Hematopoietic multipotent progenitor cell treated with erythropoietin and hydrocortisone succinate and interleukin-3 and kit ligand, for 8 days (in vitro differentiated cells): ENCODE measurements at regions not wholly inside any gene's neighbourhood (a gene's known extent, or its start where the extent isn't known, plus 50 kb on each side); places are given as distances from the start of the nearest gene placed in this dataset.
A peak's percentile ranks its signal among the peaks of the same experiment; 100 is the strongest.

Experiments
- DNase-seq: peaks from one replicate; pipeline ENCODE4 v3.0.0-alpha.2; 2015

- no peak for DNase-seq
Observed at GRCh38 chr17:73819440-73820395, 175.5 kb upstream of the SDK2 start.

- peak; percentile 10 for DNase-seq
Observed at GRCh38 chr17:73820686-73821448, 176.6 kb upstream of the SDK2 start.

- no peak for DNase-seq
Observed at GRCh38 chr17:73821665-73822064, 177.4 kb upstream of the SDK2 start.

- no peak for DNase-seq
Observed at GRCh38 chr17:73822371-73822770, 178.1 kb upstream of the SDK2 start.

- no peak for DNase-seq
Observed at GRCh38 chr17:73823684-73824083, 179.4 kb upstream of the SDK2 start.

- DNase-seq, result no peak
Observed at GRCh38 chr17:73824321-73824720, 180.1 kb upstream of the SDK2 start.

- no peak for DNase-seq
Observed at GRCh38 chr17:73826181-73826871, 182.1 kb upstream of the SDK2 start.

GRCh38 chr17:73826872-73827228 is 182.6 kb upstream of the SDK2 start:
- no peak for DNase-seq

GRCh38 chr17:73827627-73828291 is 183.5 kb upstream of the SDK2 start:
- no peak for DNase-seq

- DNase-seq, result no peak
Observed at GRCh38 chr17:73829676-73830280, 185.5 kb upstream of the SDK2 start.

- DNase-seq, result no peak
Observed at GRCh38 chr17:73831699-73832098, 187.5 kb upstream of the SDK2 start.

- DNase-seq, result no peak
Observed at GRCh38 chr17:73833775-73834488, 189.7 kb upstream of the SDK2 start.

- no peak for DNase-seq
Observed at GRCh38 chr17:73834684-73835343, 190.6 kb upstream of the SDK2 start.

GRCh38 chr17:73835605-73836004 is 191.4 kb upstream of the SDK2 start:
- DNase-seq, result no peak

- no peak for DNase-seq
Observed at GRCh38 chr17:73838815-73839214, 194.6 kb upstream of the SDK2 start.

GRCh38 chr17:73840829-73841228 is 196.6 kb upstream of the SDK2 start:
- DNase-seq, result no peak

- no peak for DNase-seq
Observed at GRCh38 chr17:73841431-73842060, 197.3 kb upstream of the SDK2 start.

- DNase-seq, result no peak
Observed at GRCh38 chr17:73847952-73848351, 203.7 kb upstream of the SDK2 start.

GRCh38 chr17:73850426-73850825 is 206.2 kb upstream of the SDK2 start:
- no peak for DNase-seq

GRCh38 chr17:73851091-73851490 is 206.8 kb upstream of the SDK2 start:
- DNase-seq, result no peak

- no peak for DNase-seq
Observed at GRCh38 chr17:73851921-73852320, 207.7 kb upstream of the SDK2 start.
